ENCODE measurements at regions not wholly inside any gene's neighbourhood (a gene's known extent, or its start where the extent isn't known, plus 50 kb on each side); places are given as distances from the start of the nearest gene placed in this dataset.

GRCh38 chr4:182015014-182015413 is 228.2 kb upstream of the TENM3 start:
- no peak overlapping the region for H2AFZ ChIP-seq (ENCODE audit: low read length)
- H3K9me2 ChIP-seq (replicated peaks; ENCODE audit: insufficient read depth, low read length) = no peaks in the 10 kb centered on the region
- H3K4me3 ChIP-seq (ENCODE audit: low read length) = no peak overlapping the region
- no peaks in the 10 kb centered on the region for H3K36me3 ChIP-seq (ENCODE audit: insufficient read depth, low read length)
- H3K27ac ChIP-seq (ENCODE audit: low read length) = no peak overlapping the region
- H3K27me3 ChIP-seq (ENCODE audit: low read length) = no peaks in the 10 kb centered on the region
- no peaks in the 10 kb centered on the region for H3K9me3 ChIP-seq (ENCODE audit: low read length)
- H3K9ac ChIP-seq (ENCODE audit: low read length) = no peak overlapping the region
- DNase-seq = no peak
- H3K4me2 ChIP-seq (ENCODE audit: low read depth, low read length, poor library complexity, severe bottlenecking) = no peak overlapping the region
- H3K4me1 ChIP-seq (ENCODE audit: low read length) = no peaks in the 10 kb centered on the region
- H4K20me1 ChIP-seq (ENCODE audit: insufficient read depth, low read depth, low read length) = no peaks in the 10 kb centered on the region
- no peaks in the 10 kb centered on the region for H3K79me2 ChIP-seq (ENCODE audit: low read length)

GRCh38 chr4:182015893-182016292 is 227.3 kb upstream of the TENM3 start:
- Histone ChIP-seq H3K4me2 (ENCODE audit: low read depth, low read length, poor library complexity, severe bottlenecking) (no peak overlapping the region), H3K36me3 (ENCODE audit: insufficient read depth, low read length) (no peaks in the 10 kb centered on the region), H3K9me3 (ENCODE audit: low read length) (no peaks in the 10 kb centered on the region), H3K27ac (ENCODE audit: low read length) (no peak overlapping the region), H3K79me2 (ENCODE audit: low read length) (no peaks in the 10 kb centered on the region), H3K4me1 (ENCODE audit: low read length) (no peaks in the 10 kb centered on the region), H3K4me3 (ENCODE audit: low read length) (no peak overlapping the region), H3K9ac (ENCODE audit: low read length) (no peak overlapping the region), H2AFZ (ENCODE audit: low read length) (no peak overlapping the region), H3K27me3 (ENCODE audit: low read length) (no peaks in the 10 kb centered on the region), H4K20me1 (ENCODE audit: insufficient read depth, low read depth, low read length) (no peaks in the 10 kb centered on the region), H3K9me2 (replicated peaks; ENCODE audit: insufficient read depth, low read length) (no peaks in the 10 kb centered on the region)
- no peak for DNase-seq

- H3K4me2 ChIP-seq (ENCODE audit: low read depth, low read length, poor library complexity, severe bottlenecking) = no peak overlapping the region
- no peak overlapping the region for H3K27ac ChIP-seq (ENCODE audit: low read length)
- H3K79me2 ChIP-seq (ENCODE audit: low read length) = no peaks in the 10 kb centered on the region
- no peaks in the 10 kb centered on the region for H4K20me1 ChIP-seq (ENCODE audit: insufficient read depth, low read depth, low read length)
- no peak overlapping the region for H3K4me3 ChIP-seq (ENCODE audit: low read length)
- no peak overlapping the region for H2AFZ ChIP-seq (ENCODE audit: low read length)
- no peaks in the 10 kb centered on the region for H3K9me2 ChIP-seq (replicated peaks; ENCODE audit: insufficient read depth, low read length)
- no peaks in the 10 kb centered on the region for H3K4me1 ChIP-seq (ENCODE audit: low read length)
- no peaks in the 10 kb centered on the region for H3K9me3 ChIP-seq (ENCODE audit: low read length)
- H3K27me3 ChIP-seq (ENCODE audit: low read length) = no peaks in the 10 kb centered on the region
- no peaks in the 10 kb centered on the region for H3K36me3 ChIP-seq (ENCODE audit: insufficient read depth, low read length)
- H3K9ac ChIP-seq (ENCODE audit: low read length) = no peak overlapping the region
- DNase-seq = no peak
Observed at GRCh38 chr4:182017038-182017437, 226.2 kb upstream of the TENM3 start.

GRCh38 chr4:182018691-182019090 is 224.5 kb upstream of the TENM3 start:
- no peak overlapping the region for H3K27ac ChIP-seq (ENCODE audit: low read length)
- H3K9me2 ChIP-seq (replicated peaks; ENCODE audit: insufficient read depth, low read length) = no peaks in the 10 kb centered on the region
- H3K79me2 ChIP-seq (ENCODE audit: low read length) = no peaks in the 10 kb centered on the region
- no peaks in the 10 kb centered on the region for H3K9me3 ChIP-seq (ENCODE audit: low read length)
- no peaks in the 10 kb centered on the region for H3K36me3 ChIP-seq (ENCODE audit: insufficient read depth, low read length)
- no peaks in the 10 kb centered on the region for H3K4me1 ChIP-seq (ENCODE audit: low read length)
- no peak for DNase-seq
- no peak overlapping the region for H3K4me2 ChIP-seq (ENCODE audit: low read depth, low read length, poor library complexity, severe bottlenecking)
- H2AFZ ChIP-seq (ENCODE audit: low read length) = no peak overlapping the region
- H3K9ac ChIP-seq (ENCODE audit: low read length) = no peak overlapping the region
- no peaks in the 10 kb centered on the region for H4K20me1 ChIP-seq (ENCODE audit: insufficient read depth, low read depth, low read length)
- no peak overlapping the region for H3K4me3 ChIP-seq (ENCODE audit: low read length)
- H3K27me3 ChIP-seq (ENCODE audit: low read length) = no peaks in the 10 kb centered on the region

- Histone ChIP-seq H3K79me2 (ENCODE audit: low read length) (no peaks in the 10 kb centered on the region), H3K36me3 (ENCODE audit: insufficient read depth, low read length) (no peaks in the 10 kb centered on the region), H3K9me2 (replicated peaks; ENCODE audit: insufficient read depth, low read length) (no peaks in the 10 kb centered on the region), H4K20me1 (ENCODE audit: insufficient read depth, low read depth, low read length) (no peaks in the 10 kb centered on the region), H3K9ac (ENCODE audit: low read length) (no peak overlapping the region), H3K4me1 (ENCODE audit: low read length) (no peaks in the 10 kb centered on the region), H3K27ac (ENCODE audit: low read length) (no peak overlapping the region), H3K4me2 (ENCODE audit: low read depth, low read length, poor library complexity, severe bottlenecking) (no peak overlapping the region), H3K27me3 (ENCODE audit: low read length) (no peaks in the 10 kb centered on the region), H3K4me3 (ENCODE audit: low read length) (no peak overlapping the region), H2AFZ (ENCODE audit: low read length) (no peak overlapping the region), H3K9me3 (ENCODE audit: low read length) (no peaks in the 10 kb centered on the region)
- DNase-seq = no peak
Observed at GRCh38 chr4:182019148-182019652, 224.0 kb upstream of the TENM3 start.

GRCh38 chr4:182022909-182023308 is 220.3 kb upstream of the TENM3 start:
- no peak for DNase-seq
- Histone ChIP-seq H2AFZ (ENCODE audit: low read length) (no peak overlapping the region), H3K9me2 (replicated peaks; ENCODE audit: insufficient read depth, low read length) (no peaks in the 10 kb centered on the region), H3K9me3 (ENCODE audit: low read length) (no peaks in the 10 kb centered on the region), H3K4me3 (ENCODE audit: low read length) (no peak overlapping the region), H3K9ac (ENCODE audit: low read length) (no peak overlapping the region), H3K4me1 (ENCODE audit: low read length) (no peaks in the 10 kb centered on the region), H3K36me3 (ENCODE audit: insufficient read depth, low read length) (no peaks in the 10 kb centered on the region), H3K27ac (ENCODE audit: low read length) (no peak overlapping the region), H3K27me3 (ENCODE audit: low read length) (no peaks in the 10 kb centered on the region), H3K79me2 (ENCODE audit: low read length) (no peaks in the 10 kb centered on the region), H4K20me1 (ENCODE audit: insufficient read depth, low read depth, low read length) (no peaks in the 10 kb centered on the region), H3K4me2 (ENCODE audit: low read depth, low read length, poor library complexity, severe bottlenecking) (no peak overlapping the region)

GRCh38 chr4:182023469-182023868 is 219.7 kb upstream of the TENM3 start:
- no peak overlapping the region for H3K4me2 ChIP-seq (ENCODE audit: low read depth, low read length, poor library complexity, severe bottlenecking)
- no peaks in the 10 kb centered on the region for H3K9me2 ChIP-seq (replicated peaks; ENCODE audit: insufficient read depth, low read length)
- H3K4me1 ChIP-seq (ENCODE audit: low read length) = no peaks in the 10 kb centered on the region
- H3K27ac ChIP-seq (ENCODE audit: low read length) = no peak overlapping the region
- H4K20me1 ChIP-seq (ENCODE audit: insufficient read depth, low read depth, low read length) = no peaks in the 10 kb centered on the region
- DNase-seq = no peak
- H3K9ac ChIP-seq (ENCODE audit: low read length) = no peak overlapping the region
- H3K79me2 ChIP-seq (ENCODE audit: low read length) = no peaks in the 10 kb centered on the region
- no peaks in the 10 kb centered on the region for H3K36me3 ChIP-seq (ENCODE audit: insufficient read depth, low read length)
- H3K4me3 ChIP-seq (ENCODE audit: low read length) = no peak overlapping the region
- H3K9me3 ChIP-seq (ENCODE audit: low read length) = no peaks in the 10 kb centered on the region
- H3K27me3 ChIP-seq (ENCODE audit: low read length) = no peaks in the 10 kb centered on the region
- no peak overlapping the region for H2AFZ ChIP-seq (ENCODE audit: low read length)

- Histone ChIP-seq H3K36me3 (ENCODE audit: insufficient read depth, low read length) (no peaks in the 10 kb centered on the region), H3K9ac (ENCODE audit: low read length) (no peak overlapping the region), H3K9me2 (replicated peaks; ENCODE audit: insufficient read depth, low read length) (no peaks in the 10 kb centered on the region), H3K4me2 (ENCODE audit: low read depth, low read length, poor library complexity, severe bottlenecking) (no peak overlapping the region), H2AFZ (ENCODE audit: low read length) (no peak overlapping the region), H3K79me2 (ENCODE audit: low read length) (no peaks in the 10 kb centered on the region), H3K27ac (ENCODE audit: low read length) (no peak overlapping the region), H3K27me3 (ENCODE audit: low read length) (no peaks in the 10 kb centered on the region), H4K20me1 (ENCODE audit: insufficient read depth, low read depth, low read length) (no peaks in the 10 kb centered on the region), H3K4me1 (ENCODE audit: low read length) (no peaks in the 10 kb centered on the region), H3K4me3 (ENCODE audit: low read length) (no peak overlapping the region), H3K9me3 (ENCODE audit: low read length) (no peaks in the 10 kb centered on the region)
- no peak for DNase-seq
Observed at GRCh38 chr4:182042945-182043344, 200.3 kb upstream of the TENM3 start.

- no peaks in the 10 kb centered on the region for H3K9me2 ChIP-seq (replicated peaks; ENCODE audit: insufficient read depth, low read length)
- no peak overlapping the region for H3K9ac ChIP-seq (ENCODE audit: low read length)
Observed at GRCh38 chr4:182048871-182049270, 194.3 kb upstream of the TENM3 start.

More at GRCh38 chr4:182048871-182049270, 194.3 kb upstream of the TENM3 start:
- no peaks in the 10 kb centered on the region for H3K4me1 ChIP-seq (ENCODE audit: low read length)
- H3K27me3 ChIP-seq (ENCODE audit: low read length) = no peaks in the 10 kb centered on the region
- H3K4me3 ChIP-seq (ENCODE audit: low read length) = no peak overlapping the region
- H3K36me3 ChIP-seq (ENCODE audit: insufficient read depth, low read length) = no peaks in the 10 kb centered on the region
- H3K79me2 ChIP-seq (ENCODE audit: low read length) = no peaks in the 10 kb centered on the region
- H3K4me2 ChIP-seq (ENCODE audit: low read depth, low read length, poor library complexity, severe bottlenecking) = no peak overlapping the region
- no peak overlapping the region for H3K27ac ChIP-seq (ENCODE audit: low read length)
- H2AFZ ChIP-seq (ENCODE audit: low read length) = no peak overlapping the region
- H3K9me3 ChIP-seq (ENCODE audit: low read length) = no peaks in the 10 kb centered on the region
- DNase-seq = no peak
- H4K20me1 ChIP-seq (ENCODE audit: insufficient read depth, low read depth, low read length) = no peaks in the 10 kb centered on the region
